Central memory CD4-positive, alpha-beta T cell (primary cell): ENCODE measurements at regions not wholly inside any gene's neighbourhood (a gene's known extent, or its start where the extent isn't known, plus 50 kb on each side); places are given as distances from the start of the nearest gene placed in this dataset.

Experiments used
- DNase-seq: peaks from one replicate; pipeline ENCODE4 v3.0.0; 2022

DNA sequence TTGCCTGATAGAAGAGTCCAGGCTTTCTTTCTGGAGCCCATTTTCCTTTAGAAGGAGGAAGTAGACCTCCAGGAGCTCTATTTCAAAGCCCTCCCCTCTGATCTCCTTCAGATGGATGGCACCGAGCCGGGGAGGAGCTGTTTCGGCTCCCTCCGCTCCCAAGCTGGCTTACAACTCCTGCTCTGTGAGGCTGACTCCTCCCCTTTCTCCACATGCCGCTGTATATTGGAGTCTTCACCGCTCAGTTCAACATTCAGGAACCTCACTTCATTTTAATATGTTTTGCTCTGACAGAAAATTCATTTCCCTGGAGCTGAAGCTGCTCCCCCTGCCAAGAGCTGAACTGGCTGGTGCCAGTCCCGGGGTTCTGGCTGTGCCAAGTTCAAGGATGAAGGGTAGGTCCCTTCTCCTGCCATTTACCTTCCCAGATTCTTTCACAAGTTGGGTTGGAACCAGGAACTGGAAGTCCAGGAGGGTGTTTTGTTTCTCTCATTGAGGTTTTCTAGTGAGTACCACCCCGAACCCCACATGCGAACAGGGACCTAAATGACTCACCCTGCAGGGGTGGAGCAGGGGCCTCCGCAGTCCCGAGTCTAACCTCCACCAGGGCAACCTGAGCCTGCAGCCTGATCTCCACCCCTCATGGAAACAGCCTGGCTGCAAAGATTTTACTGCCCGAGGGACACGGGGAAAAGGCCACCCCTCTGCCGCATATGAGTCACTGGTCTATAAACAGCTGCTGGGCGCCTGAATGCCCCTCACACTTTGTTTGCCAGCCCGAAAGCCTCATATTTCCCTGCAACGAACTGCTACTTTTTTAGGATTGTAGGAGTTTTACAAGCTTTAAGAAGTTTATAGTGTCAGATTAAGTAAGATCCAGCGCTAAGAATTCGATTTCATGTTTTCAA is 68.6 kb upstream of the FOXA2 start:
- no peak for DNase-seq

DNA sequence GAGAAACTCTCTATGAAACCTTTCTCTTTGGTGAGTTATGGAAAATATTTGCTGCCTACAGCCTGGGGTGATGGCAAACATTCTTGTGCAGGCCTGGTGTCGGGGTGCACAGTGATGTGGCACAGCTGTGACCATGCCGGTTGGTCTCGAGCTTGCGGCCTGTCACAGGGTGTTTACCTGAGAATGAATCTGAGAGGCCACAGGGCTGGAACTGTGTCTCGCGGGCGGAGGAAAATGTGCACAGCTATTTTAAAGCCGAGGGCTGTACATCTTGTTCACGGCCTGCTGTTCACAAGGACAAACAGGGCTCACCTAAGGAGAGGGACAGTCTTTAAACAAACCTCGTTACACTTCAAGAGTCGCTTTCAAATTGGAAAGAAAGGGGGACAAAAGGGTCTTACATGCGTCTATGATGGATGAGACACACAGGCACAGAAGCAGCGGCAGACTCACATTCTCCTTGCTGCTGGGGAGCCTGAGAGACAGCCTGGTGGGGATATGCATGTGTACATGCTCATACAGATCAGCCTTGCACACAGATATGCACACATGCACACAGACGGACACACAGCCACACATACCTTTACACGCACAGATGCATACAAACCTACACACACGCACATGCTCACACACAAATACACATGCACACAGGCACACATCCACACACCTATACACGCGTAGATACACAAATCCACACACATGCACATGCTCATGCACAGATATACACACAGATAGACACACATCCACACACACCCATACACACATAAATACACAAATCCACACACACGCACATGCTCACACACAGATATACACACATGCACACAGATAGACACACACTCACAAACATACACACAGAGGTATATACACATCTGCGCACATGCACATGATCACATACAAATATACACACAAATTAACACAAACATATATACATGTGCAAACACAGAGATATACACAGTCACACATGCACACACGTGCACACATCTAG is 69.6 kb upstream of the FOXA2 start:
- no peak for DNase-seq

DNA sequence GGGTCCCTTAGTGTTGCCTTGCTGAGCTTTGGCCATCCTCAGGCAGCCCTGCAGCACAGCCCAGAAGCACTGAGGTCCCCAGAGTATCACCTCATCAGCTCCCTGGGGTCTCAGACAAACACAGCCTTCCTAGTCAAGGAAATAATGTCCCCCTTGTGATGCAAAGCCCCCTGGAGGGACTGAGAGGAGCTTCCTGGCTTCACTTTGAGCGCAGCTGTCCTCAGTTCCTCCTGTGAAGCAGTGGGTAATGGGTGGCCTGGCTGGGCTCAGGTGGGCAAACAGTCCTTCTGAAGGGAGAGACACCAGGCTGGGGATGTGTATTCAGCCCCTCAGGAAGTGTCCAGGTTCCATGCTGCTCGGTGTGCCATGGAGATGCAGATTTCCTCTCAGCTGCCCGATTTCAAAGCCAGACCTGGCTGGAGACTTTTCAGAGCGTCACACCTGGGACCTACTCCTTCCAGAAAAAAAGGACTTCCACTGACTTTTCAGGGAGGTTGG is 79.2 kb upstream of the FOXA2 start:
- DNase-seq: no peak

DNA sequence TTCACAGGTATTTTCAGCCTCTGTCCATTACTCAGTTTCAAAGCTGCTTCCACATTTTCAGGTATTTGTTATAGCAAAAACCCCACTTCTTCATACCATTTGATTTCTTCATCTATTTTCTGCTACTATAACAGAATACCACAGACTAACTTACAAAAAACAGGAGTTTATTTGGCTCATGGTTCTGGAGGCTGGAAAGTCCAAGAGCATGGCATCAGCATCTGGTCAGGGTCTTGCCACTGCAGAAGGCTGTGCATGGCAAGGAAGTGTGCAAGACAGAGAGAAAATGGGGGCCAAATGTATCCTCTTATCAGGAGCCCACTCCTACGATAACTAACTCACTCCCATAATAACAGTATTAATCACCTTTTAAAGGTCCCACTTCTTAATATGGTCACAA is 82.8 kb upstream of the FOXA2 start:
- DNase-seq: no peak

DNA sequence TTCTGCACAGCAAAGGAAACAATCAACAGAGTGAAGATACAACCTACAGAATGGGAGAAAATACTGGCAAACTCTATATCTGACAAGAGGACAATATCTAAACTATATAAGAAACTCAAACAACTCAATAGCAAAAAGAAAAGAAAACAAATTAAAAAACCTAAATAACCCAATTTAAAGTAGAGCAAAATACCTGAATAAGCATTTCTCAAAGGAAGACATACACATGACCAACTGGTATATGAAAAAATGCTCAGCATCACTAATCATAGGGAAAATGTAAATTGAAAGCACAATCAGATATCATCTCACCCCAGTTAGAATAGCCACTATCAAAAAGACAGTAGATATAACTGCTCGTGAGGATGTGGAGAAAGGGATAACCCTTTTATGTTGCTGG is 87.8 kb upstream of the FOXA2 start:
- DNase-seq: no peak

DNA sequence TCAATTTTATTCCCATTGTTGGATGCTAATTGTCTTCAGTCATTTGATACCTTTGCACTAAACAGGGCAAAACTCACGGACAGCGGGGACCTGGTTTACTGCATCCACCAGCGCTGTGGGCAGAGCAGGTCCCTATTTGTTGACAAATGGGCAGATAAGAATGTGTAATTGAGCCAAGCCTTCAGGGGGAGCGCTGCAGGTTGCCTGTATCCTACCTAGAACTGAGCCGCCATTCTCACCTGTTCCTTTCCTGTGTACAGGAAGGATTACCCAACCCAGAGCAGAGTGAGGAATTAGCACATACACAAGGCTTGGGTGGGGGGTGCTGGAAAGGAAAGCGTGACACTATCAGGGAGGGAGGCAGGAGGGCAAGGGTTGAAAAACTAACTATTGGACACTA is 89.1 kb upstream of the FOXA2 start:
- DNase-seq: no peak

DNA sequence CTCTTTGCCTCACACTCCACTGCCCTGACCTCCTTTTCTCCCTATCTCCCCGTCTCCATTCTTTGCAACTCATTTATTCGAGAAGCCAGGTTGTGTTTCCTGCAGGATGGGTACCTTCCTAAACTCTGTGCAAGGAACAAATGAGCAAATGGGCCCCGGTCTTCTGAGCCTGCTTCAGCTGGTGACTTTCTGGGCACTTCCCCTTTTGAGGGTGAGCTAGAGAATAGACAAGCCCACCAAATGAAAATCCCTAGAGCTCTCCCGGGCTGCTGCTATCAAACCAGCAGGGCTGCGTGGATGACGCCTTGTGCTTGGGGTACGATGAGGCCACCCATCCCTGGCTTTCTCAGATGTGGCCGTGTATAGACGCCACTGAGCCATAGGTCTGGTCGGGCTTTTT is 91.0 kb upstream of the FOXA2 start:
- no peak for DNase-seq

DNA sequence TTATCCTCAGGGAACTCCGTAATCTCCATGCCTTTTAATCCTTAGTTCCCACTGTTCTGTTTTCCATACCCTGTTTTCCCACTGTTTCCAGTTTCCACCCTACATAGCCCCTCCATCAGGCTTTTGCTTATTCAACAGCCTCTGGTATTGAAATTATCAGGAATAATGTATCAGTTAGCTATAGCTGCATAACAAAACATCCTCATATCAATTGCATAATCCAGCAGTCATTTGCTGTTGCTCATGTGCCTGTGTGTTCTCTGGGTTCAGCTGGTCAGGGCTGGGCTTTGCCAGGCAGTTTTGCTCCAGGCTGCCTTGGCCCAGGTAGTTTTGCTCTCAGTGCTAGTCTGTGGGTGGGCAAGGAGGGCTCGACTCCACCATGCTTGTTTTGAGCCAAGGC is 94.3 kb upstream of the FOXA2 start:
- DNase-seq: no peak

DNA sequence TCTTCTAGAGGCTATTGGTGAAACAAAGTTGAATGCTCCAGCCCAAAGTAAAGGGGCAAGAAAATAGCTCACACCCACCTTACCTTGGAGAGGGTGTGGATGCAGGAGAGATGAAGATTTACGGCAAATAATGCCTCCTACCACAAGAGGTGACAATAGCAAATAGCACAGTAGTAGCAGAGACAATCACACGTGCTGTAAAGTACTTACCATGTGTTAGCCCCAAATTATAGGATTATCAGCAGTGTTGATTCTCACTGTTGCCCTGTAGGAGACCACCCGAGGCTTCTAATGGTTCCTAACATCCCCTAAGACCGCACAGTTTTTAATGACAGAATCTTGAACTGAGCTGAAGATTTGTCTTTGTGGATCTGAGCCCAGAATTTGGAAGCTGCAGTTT is 94.8 kb upstream of the FOXA2 start:
- no peak for DNase-seq

DNA sequence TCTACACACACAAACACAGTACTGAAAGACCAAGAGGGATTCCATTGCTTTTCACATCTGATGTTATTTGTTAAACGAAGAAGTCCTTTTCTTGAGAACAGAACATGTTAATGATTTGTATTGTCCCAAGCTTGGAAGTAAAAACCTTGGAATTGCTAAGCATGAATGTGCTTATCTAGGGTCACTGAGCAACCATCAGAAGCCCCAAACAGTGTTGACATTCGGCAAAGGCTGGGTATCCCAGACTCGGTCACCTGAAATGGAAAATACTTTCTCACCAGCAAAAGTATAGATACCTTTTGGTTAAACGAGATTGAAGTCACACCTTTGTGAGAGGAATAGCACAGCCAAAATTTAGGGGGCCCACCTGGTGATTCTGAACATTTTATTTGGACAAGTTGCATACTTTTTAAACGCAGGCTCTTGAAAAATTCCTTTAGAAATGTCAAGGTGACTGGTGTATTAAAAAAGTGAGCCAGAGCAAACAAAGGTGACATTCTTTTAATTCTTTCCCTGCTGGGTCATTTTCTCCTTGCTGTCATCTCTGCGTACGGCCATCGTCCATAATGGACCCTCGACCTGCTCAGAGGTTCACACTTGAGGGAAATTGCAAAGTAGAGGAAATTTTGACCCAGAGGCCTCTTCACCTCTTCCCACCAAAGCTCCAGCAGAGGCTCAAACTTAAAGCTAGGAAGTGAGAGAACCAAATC is 95.8 kb upstream of the FOXA2 start:
- DNase-seq: no peak

DNA sequence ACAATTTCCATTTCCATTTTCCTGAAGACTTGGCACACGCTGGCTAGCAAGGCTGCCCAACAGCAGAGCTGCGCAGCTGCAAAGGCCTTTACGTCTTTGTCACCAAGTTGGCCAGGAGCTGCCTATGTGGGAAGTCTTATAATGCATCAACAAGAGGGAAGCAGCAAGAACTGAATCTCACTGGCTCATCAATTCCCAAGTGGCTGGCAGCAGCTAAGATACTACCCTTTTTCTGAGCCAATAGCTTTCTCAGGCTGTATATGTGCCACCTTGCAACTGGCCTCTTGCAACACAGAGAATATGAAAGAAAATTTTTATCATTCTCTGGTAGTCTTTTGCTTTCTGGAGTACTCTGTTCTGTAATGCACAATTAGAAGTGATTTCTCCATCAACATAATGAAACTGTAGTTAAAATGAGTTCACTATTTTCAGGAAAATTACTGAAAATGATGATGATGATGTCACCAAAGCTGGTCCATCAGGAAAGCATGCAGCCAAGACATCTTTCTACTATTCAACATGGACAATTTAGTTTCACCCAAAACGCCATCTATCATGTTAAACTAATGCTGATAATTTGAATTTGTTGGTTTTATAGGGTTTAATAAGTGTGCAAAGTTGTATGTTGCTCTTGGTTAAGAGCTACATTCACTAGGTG is 97.3 kb upstream of the FOXA2 start:
- no peak for DNase-seq

DNA sequence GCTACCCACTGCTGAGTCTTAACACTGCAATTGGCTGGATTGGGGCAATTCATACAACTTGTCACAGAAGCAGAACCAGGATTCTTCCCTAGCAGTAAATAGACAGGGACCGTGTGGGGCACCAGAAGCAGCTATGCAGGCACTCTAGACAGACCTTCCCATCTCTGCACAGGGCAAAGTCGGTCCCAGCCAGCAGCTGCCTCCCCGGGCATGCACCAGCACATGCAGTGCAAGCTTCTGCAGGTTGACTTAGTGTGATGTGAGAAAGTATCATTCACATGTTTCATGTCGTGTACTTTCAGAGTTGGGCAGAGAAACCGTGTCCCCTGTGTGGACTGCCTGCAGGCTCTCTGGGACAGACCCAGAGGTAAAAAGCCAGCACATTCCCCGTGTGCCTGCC is 98.0 kb upstream of the FOXA2 start:
- no peak for DNase-seq

DNA sequence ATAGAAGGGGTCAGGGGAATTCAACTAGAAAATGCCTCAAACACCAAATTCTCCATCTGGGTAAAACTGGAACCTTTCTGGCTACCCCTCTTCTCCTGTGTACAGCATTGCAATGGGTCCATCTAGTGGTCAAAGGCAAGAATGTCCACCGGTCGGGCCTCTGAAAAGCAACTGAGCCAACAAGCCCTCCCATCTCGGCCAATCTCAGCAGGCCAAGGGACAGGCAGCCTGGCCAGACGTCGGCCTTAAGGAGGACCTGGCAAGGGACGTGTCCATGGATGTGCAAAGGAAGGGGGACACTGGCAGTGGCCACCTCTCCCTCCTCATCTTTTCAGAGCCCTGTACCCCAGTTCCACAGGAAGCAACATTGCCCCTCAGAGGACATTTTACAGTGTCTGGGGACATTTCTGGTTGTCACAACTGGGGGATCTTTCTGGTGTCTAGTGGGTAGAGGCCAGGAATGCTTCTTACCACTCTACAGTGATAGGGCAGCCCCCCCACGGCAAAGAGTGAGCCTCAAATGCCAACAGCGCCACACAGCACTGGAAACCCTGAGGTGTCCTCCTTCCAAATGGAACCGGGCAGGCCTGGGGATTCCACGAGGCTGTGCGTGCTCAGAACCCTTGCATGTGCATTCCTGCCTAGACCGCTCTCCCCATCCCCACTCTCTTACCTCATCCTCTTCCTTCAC is 99.8 kb upstream of the FOXA2 start:
- no peak for DNase-seq

DNA sequence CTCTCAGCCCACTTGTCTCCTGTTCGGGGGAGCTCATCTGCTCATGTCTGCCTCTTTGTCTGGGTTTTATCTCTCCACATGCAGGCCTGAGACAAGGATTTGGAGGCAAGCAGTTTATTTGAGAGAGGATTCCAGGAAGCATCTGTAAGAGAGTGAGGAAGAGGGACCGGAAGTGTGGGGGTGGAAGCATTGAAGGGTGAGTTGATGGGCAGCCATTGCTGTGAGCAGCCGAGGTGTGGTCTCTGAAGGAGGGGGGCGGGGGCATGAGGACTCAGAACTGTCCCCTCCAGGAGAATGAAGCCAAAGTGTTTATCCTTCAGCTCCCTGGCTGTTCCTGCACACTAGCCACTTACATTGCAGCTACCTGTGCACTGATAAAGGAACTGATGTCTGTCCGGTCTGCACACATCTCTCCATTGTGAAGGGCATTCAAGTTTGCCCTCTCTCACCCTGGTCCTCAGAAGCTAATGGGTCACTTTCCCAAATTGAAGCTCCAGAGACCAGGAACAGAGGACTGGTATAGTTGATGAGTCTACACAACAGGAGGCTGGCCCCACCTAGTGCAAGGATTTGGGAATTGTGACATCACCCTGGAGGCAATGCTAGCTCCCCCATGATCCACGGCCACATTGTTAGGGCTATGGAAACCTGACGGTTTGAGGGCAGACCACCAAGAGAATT is 100.5 kb upstream of the FOXA2 start:
- no peak for DNase-seq

DNA sequence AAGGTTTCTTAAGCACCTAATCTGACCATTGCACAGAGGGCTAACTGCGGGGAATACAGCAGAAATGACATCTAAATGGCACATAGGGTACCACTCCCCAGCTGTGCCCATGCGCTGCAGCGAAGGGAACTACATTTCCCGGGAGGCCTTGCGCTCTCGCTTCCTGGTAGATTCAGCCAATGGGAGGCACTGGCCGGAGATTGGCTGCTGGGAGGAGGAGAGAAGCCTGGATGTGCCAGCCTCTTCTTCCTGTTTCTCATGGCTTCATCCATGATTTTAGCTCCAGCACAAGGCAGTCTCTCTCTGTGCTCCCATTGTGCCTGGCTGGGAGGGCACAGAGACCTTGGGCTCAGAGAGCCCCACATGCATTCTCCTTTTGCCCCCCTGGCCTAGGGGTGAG is 101.7 kb upstream of the FOXA2 start:
- no peak for DNase-seq

DNA sequence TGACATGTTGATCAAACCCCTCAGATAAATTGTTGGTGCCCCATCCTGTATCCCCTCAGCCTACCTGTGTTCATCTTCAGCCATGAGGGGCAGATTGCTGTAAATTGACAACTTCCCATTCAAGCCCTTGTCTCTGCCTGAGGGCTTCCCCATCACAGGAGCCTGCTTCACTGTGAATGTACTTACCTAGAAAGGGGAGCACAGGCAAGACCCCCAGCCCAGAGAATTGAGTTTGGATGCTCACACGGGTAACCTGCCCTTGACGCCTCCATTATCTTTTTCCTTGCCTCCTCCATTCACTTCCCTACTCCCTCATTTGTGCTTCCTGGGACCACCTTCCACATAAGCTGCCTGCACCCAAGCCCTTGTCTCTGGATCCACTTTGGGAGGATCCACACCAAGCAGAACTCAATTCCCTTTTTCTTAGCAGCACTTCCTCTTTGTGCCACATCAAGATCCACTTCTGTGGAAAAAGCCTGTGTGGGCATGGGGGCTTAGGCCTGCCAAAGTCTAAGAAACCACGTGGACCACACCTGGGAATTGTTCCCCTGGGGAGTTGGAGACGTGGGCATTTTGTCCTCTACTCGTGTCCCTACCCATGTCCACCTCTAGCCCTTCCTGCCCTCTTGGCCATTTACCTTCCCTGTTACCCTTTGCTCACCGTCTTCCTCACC is 103.4 kb upstream of the FOXA2 start:
- no peak for DNase-seq

DNA sequence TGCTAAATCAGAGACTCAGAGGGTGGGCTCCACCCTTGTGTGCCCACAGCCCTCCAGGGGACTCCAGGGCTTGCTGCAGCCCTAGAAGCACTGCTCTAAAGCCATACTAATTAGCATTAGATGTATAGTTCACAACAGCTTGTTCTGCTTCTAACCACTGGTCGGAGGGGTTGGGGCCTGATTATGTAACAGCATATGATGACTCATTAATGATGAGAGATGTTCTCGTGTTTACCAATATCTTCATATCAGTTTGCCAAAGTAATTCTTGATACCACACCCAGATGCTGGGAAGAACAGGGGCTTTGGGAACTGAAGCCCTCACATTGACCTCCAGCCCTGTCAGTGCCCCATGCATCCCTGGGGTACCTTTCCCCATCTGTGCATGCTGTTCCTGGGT is 104.1 kb upstream of the FOXA2 start:
- DNase-seq: no peak

DNA sequence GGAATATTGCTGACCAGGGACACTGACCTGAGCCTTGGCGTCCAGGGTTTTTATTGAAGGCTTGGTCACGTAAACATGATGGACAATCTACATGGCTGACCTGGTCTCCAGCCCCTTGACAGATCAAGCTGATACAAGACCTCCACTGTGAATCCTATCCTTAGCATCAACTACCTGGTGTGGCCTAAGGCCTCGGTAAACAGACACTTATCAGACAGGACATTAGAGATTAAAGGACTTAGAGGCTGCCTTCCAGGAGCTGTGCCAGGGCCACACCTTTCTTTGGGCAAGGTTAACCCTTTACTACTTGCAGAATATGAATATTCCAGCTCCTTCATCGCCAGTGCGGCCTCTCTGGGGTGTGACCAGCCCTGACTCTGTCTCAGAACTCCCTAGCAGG is 104.9 kb upstream of the FOXA2 start:
- DNase-seq: no peak

DNA sequence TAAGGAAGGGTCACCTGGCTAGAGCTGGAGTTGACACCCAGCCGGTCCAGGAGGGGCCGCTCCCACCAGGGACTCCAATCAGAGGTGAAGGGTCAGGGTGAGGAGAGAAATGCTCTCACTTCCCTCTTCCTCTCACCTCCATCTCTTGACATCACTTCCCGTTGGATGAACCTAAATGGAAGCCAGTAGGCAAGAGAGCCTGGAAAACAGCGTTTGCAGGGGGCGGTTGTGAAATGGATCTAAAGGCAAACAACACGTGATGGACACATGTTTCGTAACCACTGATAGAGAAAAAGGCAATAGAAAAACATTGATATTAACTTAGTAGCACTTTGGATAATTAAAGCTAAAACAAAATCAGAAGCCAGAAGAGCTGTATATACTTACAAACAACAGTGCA is 105.6 kb upstream of the FOXA2 start:
- DNase-seq: no peak

DNA sequence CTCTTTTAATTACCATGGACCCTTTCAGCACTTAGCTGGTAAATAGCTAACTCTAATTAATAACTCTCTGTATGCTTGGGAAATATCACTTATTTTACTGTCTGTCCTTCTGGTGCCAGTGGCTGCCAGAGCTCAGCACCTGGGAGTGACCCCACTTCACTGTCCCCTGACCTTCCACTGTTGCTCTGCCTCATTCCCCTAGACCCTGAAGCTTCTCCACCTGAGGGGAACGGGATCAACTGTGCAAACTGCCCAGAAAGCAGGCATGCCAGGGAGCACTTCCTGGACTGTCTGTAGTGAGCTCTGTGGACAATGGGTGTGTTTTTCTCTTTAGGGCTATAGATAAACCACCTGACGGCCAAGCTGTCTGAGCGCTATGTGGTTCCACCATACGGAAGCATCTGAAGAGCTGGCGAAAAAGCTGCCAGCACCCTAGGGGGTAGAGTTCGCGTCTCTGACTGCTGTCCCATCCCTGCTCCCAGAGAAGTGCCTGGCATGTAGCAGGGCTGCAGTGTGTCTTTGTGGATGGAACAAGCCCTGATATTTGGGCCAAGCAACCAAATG is 106.3 kb upstream of the FOXA2 start:
- no peak for DNase-seq
